ENCODE measurements at regions not wholly inside any gene's neighbourhood (a gene's known extent, or its start where the extent isn't known, plus 50 kb on each side); places are given as distances from the start of the nearest gene placed in this dataset.

- Histone ChIP-seq H3K4me2 (ENCODE audit: low read depth, low read length) (no peak overlapping the region), H2AFZ (ENCODE audit: low read length) (no peak overlapping the region), H3K36me3 (replicated peaks in 1 of 2; ENCODE audit: control insufficient read depth in 1 of 2, insufficient read depth in 2 of 2, low read length in 2 of 2) (no peaks in the 10 kb centered on the region), H3K27ac (ENCODE audit: extremely low read length, insufficient read depth, low read length) (no peak overlapping the region), H3K27me3 (ENCODE audit: control insufficient read depth in 1 of 2, insufficient read depth in 2 of 2, low read length in 2 of 2) (no peaks in the 10 kb centered on the region), H3K9me3 (ENCODE audit: low read length) (no peaks in the 10 kb centered on the region), H3K4me3 (replicated peaks in 1 of 3; ENCODE audit: insufficient read depth in 1 of 3, low read depth in 2 of 3, low read length in 3 of 3) (no peak overlapping the region), H4K20me1 (ENCODE audit: insufficient read depth, low read length) (no peaks in the 10 kb centered on the region), H3K9ac (ENCODE audit: insufficient read depth, low read depth, low read length) (no peak overlapping the region), H3K4me1 (ENCODE audit: insufficient read depth, low read length) (peaks cover 55% of the 10 kb centered on the region), H3K79me2 (ENCODE audit: insufficient read depth, low read length) (no peaks in the 10 kb centered on the region)
- in situ Hi-C loops (cut with HindIII; ENCODE audit: extremely low pct_ligation_motif_present, low pct_unique_long_range_greater_than_20kb), result no loop called here
- ATAC-seq (no peak), FAIRE-seq (no peak), DNase-seq (ENCODE audit: low spot score) (no peak)
- intact Hi-C loops (cut with micrococcal nuclease; ENCODE audit: unreplicated experiment), result no loop called here
- TF ChIP-seq FOXA1 (IDR thresholded peaks at IDR 0.05), result no peak
- peak; percentile 9; the same call in 1 of the 2 replicates for TF ChIP-seq FOXA1 (CRISPR knock-in tag; IDR thresholded peaks at IDR 0.05)
- no peak for TF ChIP-seq ZNF773 (CRISPR knock-in tag; IDR thresholded peaks at IDR 0.05; ENCODE audit: borderline replicate concordance)
- TF ChIP-seq ERF (CRISPR knock-in tag; IDR thresholded peaks at IDR 0.05), result 0 out of 2 replicates have a peak, but pooled peaks have one; percentile 39
- no peak for TF ChIP-seq SOX6 (IDR thresholded peaks at IDR 0.05)
- peak; percentile 32; the same call in 1 of the 2 replicates for TF ChIP-seq SOX6 (CRISPR knock-in tag; IDR thresholded peaks at IDR 0.05)
- TF ChIP-seq FOXA3 (CRISPR knock-in tag; IDR thresholded peaks at IDR 0.05), result 0 out of 2 replicates have a peak, but pooled peaks have one; percentile 14
- no peak for TF ChIP-seq BCL3 (CRISPR knock-in tag; IDR thresholded peaks at IDR 0.05)
- TF ChIP-seq SOX5 (CRISPR knock-in tag; IDR thresholded peaks at IDR 0.05; ENCODE audit: borderline replicate concordance), result peak; percentile 13; the same call in 1 of the 2 replicates
- no peak for TF ChIP-seq ZNF747 (CRISPR knock-in tag; IDR thresholded peaks at IDR 0.05; ENCODE audit: borderline replicate concordance)
- TF ChIP-seq CENPT (CRISPR knock-in tag; IDR thresholded peaks at IDR 0.05; ENCODE audit: low read depth), result no peak
- ChIA-PET CTCF (ENCODE audit: low intra/inter-chr PET ratio, low total read pairs) (no interaction called here), POLR2A (no interaction called here)
- 66% methylated on average over 4 of the region's 4 CpGs for WGBS (ENCODE audit: low lambda C conversion rate)
- no TSS peak for BruUV-seq (replicated peaks)
These were observed 89.8 kb upstream of the DST start for GRCh38 chr6:56732517-56732916.

Measured in HepG2 (cell line).